GM12873 (cell line): ENCODE measurements at regions not wholly inside any gene's neighbourhood (a gene's known extent, or its start where the extent isn't known, plus 50 kb on each side); places are given as distances from the start of the nearest gene placed in this dataset.

ENCODE experiments used
- TF ChIP-seq, protein P1 (sequence below): IDR thresholded peaks from 2 replicates; pipeline ENCODE4 v1.5.1; 2012; ENCODE audit warnings: low read depth, mild to moderate bottlenecking, moderate library complexity, low read length, control low read depth; ENCODE audit not compliant: insufficient read depth; ENCODE audit errors: missing control alignments

- TF ChIP-seq, protein P1, sequence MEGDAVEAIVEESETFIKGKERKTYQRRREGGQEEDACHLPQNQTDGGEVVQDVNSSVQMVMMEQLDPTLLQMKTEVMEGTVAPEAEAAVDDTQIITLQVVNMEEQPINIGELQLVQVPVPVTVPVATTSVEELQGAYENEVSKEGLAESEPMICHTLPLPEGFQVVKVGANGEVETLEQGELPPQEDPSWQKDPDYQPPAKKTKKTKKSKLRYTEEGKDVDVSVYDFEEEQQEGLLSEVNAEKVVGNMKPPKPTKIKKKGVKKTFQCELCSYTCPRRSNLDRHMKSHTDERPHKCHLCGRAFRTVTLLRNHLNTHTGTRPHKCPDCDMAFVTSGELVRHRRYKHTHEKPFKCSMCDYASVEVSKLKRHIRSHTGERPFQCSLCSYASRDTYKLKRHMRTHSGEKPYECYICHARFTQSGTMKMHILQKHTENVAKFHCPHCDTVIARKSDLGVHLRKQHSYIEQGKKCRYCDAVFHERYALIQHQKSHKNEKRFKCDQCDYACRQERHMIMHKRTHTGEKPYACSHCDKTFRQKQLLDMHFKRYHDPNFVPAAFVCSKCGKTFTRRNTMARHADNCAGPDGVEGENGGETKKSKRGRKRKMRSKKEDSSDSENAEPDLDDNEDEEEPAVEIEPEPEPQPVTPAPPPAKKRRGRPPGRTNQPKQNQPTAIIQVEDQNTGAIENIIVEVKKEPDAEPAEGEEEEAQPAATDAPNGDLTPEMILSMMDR: no peak
Measured at GRCh38 chr7:4484545-4484944, 197.6 kb upstream of the FOXK1 start.

GRCh38 chr7:4486907-4487306 is 195.2 kb upstream of the FOXK1 start:
- TF ChIP-seq, protein P1: no peak

DNA sequence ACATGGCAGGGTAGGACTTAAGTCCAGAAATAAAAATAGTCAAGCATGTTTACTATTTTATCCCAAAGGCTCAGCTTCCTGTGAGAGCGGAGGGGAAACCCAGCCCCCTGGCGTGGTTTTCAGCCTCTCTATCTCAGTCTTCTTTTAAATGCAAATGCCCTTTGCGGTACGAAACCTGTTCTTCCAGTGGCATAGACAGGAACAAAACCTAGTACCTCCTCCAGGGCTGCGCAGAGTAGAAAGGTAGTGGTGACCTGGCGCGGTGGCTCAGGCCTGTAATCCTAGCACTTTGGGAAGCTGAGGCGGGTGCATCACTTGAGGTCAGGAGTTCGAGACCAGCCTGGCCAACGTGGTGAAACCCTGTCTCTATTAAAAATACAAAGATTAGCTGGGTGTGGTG is 181.3 kb upstream of the FOXK1 start:
- TF ChIP-seq, protein P1: no peak

GRCh38 chr7:4513450-4513849 is 168.6 kb upstream of the FOXK1 start:
- TF ChIP-seq, protein P1: no peak

DNA sequence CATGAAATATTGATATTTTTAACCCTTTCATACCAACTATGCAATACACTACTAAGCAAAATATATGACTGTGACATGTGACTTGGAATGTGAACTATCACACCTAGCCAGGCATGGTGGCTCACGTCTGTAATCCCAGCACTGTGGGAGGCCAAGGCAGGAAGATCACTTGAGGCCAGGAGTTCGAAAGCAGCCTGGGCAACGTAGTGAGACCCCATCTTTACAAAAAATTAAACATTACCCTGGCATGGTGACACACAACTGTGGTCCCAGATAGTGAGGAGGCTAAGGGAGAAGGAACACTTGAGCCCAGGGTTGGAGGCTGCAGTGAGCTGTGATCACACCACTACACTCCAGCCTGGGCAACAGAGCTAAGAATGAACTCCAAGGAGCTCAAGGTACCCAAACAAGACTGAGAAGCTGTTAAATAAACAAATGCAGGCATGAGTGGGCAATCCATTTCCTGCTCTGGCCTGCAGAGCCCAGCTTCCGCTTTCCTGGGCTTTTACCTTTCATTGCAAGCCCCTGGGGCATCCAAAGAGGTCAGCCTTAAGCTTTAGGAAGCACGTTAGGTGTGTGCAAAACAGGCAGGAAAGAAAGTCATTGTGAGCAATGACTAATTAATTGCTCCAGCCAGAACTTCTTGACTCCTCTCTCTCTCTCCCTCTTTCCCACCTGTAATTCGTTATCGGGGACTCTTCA is 162.1 kb upstream of the FOXK1 start:
- TF ChIP-seq, protein P1: no peak

DNA sequence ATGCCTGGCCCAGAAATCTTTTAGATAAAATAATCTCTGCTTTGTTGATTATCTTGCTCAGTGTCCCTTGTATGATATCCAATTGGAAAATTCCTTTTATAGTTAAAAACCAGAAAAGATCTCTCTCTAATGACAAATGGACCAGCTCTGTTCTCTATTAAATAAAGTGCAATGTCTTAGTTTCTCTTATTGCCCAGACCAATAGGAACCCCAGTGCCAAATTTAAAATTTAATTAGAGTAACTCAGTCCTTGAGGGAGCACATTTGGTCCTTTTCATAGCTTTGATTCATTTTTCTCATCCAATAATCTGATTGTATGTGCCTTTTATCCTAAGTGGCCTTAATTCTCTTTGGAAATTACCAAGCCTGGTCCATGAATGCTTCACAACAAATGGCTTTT is 158.9 kb upstream of the FOXK1 start:
- TF ChIP-seq, protein P1: no peak

- TF ChIP-seq, protein P1: no peak
Measured at GRCh38 chr7:4523873-4524272, 158.2 kb upstream of the FOXK1 start.
